ENCODE measurements at regions not wholly inside any gene's neighbourhood (a gene's known extent, or its start where the extent isn't known, plus 50 kb on each side); places are given as distances from the start of the nearest gene placed in this dataset.
"Not testable (repeated sequence)": the region's sequence is repeated elsewhere in the genome, so short reads cannot be mapped to it uniquely, and the experiment has no call there.

DNA sequence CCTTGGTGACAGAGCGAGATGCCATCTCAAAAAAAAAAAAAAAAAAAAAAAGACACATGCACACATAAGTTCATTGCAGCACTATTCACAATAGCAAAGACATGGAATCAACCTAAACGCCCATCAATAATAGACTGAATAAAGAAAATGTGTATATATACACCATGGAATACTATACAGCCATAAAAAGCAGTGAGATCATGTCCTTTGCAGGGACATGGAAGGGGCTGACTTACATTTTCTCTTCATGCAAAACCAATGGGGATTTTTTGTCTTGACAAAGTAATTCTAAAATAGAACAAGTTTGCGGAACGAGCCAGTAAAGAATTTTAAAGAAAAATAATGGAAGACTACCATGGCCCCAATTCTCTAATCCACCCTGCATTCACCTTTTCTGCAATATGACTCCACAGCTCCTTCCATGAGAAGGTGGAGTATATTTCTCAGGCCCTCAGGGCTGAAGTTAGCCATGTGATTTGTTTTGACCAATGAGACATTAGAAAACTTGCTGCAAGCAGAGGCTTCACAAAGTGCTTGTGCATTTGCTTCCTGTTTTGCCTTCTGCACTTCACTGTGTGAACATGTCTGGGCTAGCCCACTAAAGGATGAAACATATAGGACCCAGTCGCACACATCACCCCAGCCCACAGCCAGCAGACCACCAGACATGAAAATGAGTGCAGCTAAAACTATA lies 78.8 kb upstream of the NR5A2 start:
- Mint-ChIP-seq H3K36me3 (ENCODE audit: low read depth) (peaks cover 3% of the 10 kb centered on the region), H3K4me3 (no peak overlapping the region), H3K27me3 (peaks cover 59% of the 10 kb centered on the region), H3K27ac (no peak overlapping the region), H3K9me3 (no peaks in the 10 kb centered on the region), H3K4me1 (peaks cover 2% of the 10 kb centered on the region)
- DNase-seq (no peak), ATAC-seq (no peak)

DNA sequence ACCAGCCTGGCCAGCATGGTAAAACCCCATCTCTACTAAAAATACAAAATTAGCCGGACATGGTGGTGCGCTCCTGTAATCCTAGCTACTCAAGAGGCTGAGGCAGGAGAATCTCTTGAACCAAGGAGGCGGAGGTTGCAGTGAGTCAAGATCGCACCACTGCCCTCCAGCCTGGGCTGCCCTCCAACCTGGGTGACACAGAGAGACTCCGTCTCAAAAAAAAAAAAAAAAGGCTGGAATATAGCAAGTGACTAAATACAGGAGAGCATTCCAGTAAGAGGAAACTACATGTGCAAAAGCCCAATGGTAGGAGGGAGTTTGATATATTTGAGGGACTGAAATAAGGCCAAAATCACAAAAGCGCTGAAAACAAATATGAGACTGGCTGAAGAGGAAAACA lies 76.5 kb upstream of the NR5A2 start:
- ATAC-seq; H3K4me1 Mint-ChIP-seq; H3K4me3 Mint-ChIP-seq; H3K36me3 Mint-ChIP-seq (ENCODE audit: low read depth); DNase-seq; H3K27ac Mint-ChIP-seq; H3K9me3 Mint-ChIP-seq: not testable (repeated sequence)
- H3K27me3 Mint-ChIP-seq = peaks cover 53% of the 10 kb centered on the region

DNA sequence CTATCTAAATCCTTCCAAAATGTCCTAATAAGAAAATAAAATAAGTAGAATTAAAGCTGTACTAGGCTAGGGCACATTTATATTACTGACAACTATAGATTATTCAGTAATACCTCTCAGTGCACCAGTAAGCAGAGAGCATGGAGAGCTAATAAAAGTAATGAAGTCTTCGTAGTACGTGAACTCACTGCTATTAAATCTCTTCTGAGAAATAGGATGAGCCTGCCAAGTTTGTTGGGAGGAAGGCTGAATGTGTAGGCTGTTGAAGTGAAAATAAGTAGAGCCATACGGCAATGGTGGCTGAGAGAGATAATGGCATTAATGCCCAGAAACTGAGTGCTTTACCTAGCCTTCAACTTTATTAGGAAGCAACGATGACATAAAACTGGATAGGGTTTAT lies 73.9 kb upstream of the NR5A2 start:
- ATAC-seq = no peak
- Mint-ChIP-seq H3K27ac (no peak overlapping the region), H3K36me3 (ENCODE audit: low read depth) (no peaks in the 10 kb centered on the region), H3K4me3 (no peak overlapping the region), H3K4me1 (no peaks in the 10 kb centered on the region), H3K9me3 (no peaks in the 10 kb centered on the region), H3K27me3 (peaks cover 40% of the 10 kb centered on the region)
- no peak for DNase-seq

DNA sequence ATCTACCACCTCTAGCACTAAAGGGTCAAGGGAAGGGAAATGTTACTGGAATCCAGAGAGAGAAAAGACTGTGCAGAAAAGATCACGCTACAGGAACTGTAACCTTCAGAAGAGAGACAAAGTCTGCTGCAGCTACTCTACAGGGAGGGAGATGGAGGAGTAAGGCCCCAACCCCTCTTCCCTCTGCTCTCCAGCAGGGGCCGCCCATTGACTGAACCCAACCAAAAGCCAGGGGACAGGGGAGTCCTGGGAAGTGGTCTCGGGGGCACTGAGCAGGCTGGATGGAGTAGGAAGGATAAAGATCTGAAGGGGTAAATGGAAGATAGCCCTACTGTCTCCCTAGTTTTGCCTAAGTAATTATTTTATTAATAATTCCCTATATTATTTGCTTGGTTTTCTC lies 72.8 kb upstream of the NR5A2 start:
- H3K4me3 Mint-ChIP-seq = no peak overlapping the region
- DNase-seq (no peak), ATAC-seq (no peak)
- H3K27ac Mint-ChIP-seq = no peak overlapping the region
- no peaks in the 10 kb centered on the region for H3K9me3 Mint-ChIP-seq
- peaks cover 35% of the 10 kb centered on the region for H3K27me3 Mint-ChIP-seq
- H3K36me3 Mint-ChIP-seq (ENCODE audit: low read depth) = no peaks in the 10 kb centered on the region
- H3K4me1 Mint-ChIP-seq = no peaks in the 10 kb centered on the region

DNA sequence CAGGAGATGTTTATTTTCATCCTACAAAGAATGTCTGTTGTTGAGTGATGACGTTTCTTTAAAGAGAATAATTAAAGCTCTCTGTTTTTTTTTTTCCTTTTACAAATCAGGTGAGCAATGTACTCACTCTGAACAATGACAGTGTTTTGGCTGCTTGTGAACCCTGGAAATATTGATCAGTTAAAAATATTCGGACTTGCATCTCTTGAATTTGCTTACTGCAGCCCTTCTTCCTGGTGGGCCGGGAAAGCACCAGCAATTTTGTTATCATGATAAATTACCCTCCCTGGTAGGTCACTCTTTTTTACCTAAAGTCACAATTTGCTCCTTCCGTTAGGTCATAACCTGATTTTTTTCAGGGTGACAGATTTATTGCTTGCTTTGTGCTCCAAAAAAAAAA lies 72.3 kb upstream of the NR5A2 start:
- Mint-ChIP-seq H3K9me3 (no peaks in the 10 kb centered on the region), H3K36me3 (ENCODE audit: low read depth) (no peaks in the 10 kb centered on the region), H3K4me3 (no peak overlapping the region), H3K27ac (no peak overlapping the region), H3K4me1 (no peaks in the 10 kb centered on the region), H3K27me3 (peaks cover 37% of the 10 kb centered on the region)
- ATAC-seq (no peak), DNase-seq (no peak)

DNA sequence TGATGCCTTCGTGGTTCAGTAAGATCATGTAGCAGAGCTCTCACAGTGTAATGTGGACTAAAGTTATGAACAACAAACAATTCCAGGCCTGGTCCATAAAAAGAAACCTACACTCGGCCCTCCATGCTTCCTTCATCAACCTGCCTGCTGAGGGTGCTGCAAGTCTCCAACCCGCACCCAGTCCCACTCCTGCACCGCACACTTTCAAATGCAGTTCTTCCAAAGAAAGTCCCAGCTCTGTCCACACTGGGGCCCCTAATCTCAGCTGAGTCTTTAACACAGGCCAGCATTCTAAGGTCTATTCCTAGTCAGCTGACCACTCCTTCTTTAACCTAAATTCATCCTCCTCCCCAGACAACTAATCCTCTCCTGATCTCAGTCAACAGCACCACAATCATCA lies 71.5 kb upstream of the NR5A2 start:
- ATAC-seq (no peak), DNase-seq (no peak)
- Mint-ChIP-seq H3K9me3 (no peaks in the 10 kb centered on the region), H3K27ac (no peak overlapping the region), H3K4me3 (no peak overlapping the region), H3K36me3 (ENCODE audit: low read depth) (no peaks in the 10 kb centered on the region), H3K4me1 (no peaks in the 10 kb centered on the region), H3K27me3 (peaks cover 41% of the 10 kb centered on the region)

DNA sequence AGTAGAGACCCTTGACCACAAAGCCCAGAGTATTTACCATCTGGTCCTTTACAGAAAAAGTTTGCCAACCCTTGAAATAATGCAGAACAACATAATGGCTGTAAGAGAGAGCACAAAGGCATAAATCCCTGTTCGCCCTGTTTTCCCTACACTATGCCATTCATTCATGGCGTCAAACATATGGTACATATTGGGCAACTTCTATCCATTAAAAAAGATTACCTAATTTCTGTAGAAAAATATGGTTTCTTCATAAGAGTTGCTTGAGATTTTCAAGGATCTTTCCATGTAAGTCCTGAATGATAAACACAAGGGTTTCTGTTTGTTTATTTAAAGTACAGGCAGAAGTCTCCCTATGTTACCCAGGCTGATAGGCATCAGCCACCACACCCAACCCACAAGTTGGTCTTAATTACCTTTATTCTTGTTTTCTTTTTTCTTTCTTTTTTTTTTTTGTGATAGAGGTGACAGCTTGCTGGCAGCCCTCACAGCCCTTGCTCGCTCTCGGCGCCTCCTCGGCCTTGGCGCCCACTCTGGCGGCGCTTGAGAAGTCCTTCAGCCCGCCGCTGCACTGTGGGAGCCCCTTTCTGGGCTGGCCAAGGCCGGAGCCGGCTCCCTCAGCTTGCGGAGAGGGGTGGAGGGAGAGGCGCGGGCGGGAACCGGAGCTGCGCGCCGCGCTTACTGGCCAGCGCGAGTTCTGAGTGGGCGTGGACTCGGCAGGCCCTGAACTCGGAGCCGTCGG lies 68.3 kb upstream of the NR5A2 start:
- ATAC-seq (no peak), DNase-seq (no peak)
- Mint-ChIP-seq H3K4me3 (no peak overlapping the region), H3K9me3 (no peaks in the 10 kb centered on the region), H3K27ac (no peak overlapping the region), H3K27me3 (peaks cover 34% of the 10 kb centered on the region), H3K4me1 (no peaks in the 10 kb centered on the region), H3K36me3 (ENCODE audit: low read depth) (no peaks in the 10 kb centered on the region)

DNA sequence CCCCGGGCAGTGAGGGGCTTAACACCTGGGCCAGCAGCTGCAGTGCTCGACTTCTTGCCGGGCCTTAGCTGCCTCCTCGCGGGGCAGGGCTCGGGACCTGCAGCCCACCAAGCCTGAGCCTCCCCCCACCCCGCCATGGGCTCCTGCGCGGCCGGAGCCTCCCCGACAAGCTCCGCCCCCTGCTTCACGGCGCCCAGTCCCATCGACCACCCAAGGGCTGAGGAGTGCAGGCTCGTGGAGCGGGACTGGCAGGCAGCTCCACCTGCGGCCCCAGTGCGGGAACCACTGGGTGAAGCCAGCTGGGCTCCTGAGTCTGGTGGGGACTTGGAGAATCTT lies 67.8 kb upstream of the NR5A2 start:
- Mint-ChIP-seq H3K27me3 (peaks cover 30% of the 10 kb centered on the region), H3K4me1 (no peaks in the 10 kb centered on the region), H3K27ac (no peak overlapping the region), H3K36me3 (ENCODE audit: low read depth) (no peaks in the 10 kb centered on the region), H3K4me3 (no peak overlapping the region), H3K9me3 (no peaks in the 10 kb centered on the region)
- DNase-seq (no peak), ATAC-seq (no peak)

DNA sequence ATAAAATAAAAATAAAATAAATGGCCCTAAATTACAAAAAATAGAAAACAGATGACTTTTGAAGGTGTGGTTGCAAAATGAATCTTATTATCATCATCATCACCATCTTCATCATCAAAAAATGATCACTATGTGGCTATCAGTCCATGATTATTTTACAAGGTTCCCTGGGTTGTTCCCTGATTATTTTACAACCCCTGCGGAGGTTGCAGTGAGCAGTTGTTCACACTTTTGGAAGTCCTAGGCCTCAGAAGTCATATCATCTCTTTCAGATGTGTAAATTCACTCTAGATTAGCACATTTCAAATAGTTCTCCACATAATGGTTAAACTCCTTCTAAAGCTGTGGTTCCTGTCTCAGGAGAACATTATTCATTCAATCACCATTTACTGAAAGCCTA lies 57.4 kb upstream of the NR5A2 start:
- Mint-ChIP-seq H3K4me1 (no peaks in the 10 kb centered on the region), H3K27me3 (peaks cover 21% of the 10 kb centered on the region), H3K27ac (no peak overlapping the region), H3K36me3 (ENCODE audit: low read depth) (no peaks in the 10 kb centered on the region), H3K9me3 (no peaks in the 10 kb centered on the region), H3K4me3 (no peak overlapping the region)
- no peak for ATAC-seq
- DNase-seq = no peak

DNA sequence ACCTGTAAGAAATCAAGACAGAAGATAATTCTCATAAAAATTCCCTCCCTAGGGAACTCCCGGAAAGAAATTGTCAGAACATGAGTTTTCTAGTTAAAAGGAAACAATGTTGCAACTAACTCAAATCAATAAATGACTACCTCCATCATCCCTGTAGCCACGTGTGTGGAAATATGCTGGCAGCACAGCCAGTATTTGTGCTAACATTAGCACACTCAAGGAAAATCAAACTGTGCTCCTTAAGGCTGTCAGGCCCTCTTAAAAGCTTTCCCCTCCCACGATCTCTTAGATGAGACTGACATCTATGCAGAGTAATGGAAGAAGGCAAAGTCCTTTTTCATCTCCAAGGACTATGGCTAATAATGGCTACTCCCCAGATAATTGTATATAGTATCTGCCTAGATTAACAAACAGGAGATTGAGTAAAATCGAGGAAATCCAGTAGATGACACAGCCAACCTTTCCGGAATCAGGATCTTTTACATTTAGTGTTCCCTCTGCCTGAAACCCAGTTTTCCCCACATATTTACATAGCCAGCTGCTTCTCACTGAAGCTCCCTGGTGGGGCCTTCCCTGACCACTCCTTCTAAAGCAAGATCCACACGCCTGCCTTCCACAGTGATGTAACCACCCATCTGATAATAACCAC lies 50.9 kb upstream of the NR5A2 start:
- Mint-ChIP-seq H3K27me3 (peaks cover 22% of the 10 kb centered on the region), H3K4me1 (no peaks in the 10 kb centered on the region), H3K27ac (no peak overlapping the region), H3K36me3 (ENCODE audit: low read depth) (no peaks in the 10 kb centered on the region), H3K9me3 (no peaks in the 10 kb centered on the region), H3K4me3 (no peak overlapping the region)
- ATAC-seq (no peak), DNase-seq (no peak)
